ENCODE measurements at regions not wholly inside any gene's neighbourhood (a gene's known extent, or its start where the extent isn't known, plus 50 kb on each side); places are given as distances from the start of the nearest gene placed in this dataset.

- TF ChIP-seq MXD3 (CRISPR knock-in tag; IDR thresholded peaks at IDR 0.05) (no peak), ZNF83 (CRISPR knock-in tag; IDR thresholded peaks at IDR 0.05; ENCODE audit: borderline replicate concordance) (no peak), HNF1A (IDR thresholded peaks at IDR 0.05; ENCODE audit: low read depth) (no peak), HNF1A (CRISPR knock-in tag; IDR thresholded peaks at IDR 0.05; ENCODE audit: borderline replicate concordance) (no peak), ZKSCAN5 (CRISPR knock-in tag; IDR thresholded peaks at IDR 0.05) (no peak), NCOR1 (IDR thresholded peaks at IDR 0.05; ENCODE audit: borderline replicate concordance, low read length) (no peak), NR2F2 (IDR thresholded peaks at IDR 0.05; ENCODE audit: borderline replicate concordance, low read depth) (no peak), E2F1 (CRISPR knock-in tag; IDR thresholded peaks at IDR 0.05) (no peak), ZMAT3 (CRISPR knock-in tag; conservative IDR thresholded peaks at IDR 0.05) (no peak), RFXAP (CRISPR knock-in tag; IDR thresholded peaks at IDR 0.05; ENCODE audit: borderline replicate concordance) (no peak)
These were observed 106.9 kb upstream of the OR4E1 start (continued) for GRCh38 chr14:21780429-21781084.

Data from HepG2 (cell line).